K562 (cell line): ENCODE measurements at regions not wholly inside any gene's neighbourhood (a gene's known extent, or its start where the extent isn't known, plus 50 kb on each side); places are given as distances from the start of the nearest gene placed in this dataset.

Experiments
- BMI1 ChIP-seq: fragments of 150-350 bp; IDR thresholded peaks from 2 replicates; pipeline ENCODE4 v1.6.1; 2014; ENCODE audit warnings: low read length
- CBX1 ChIP-seq: sonication (generic); IDR thresholded peaks from 2 replicates; pipeline ENCODE4 v1.6.1; 2016; ENCODE audit warnings: antibody characterized with exemption, low read depth, mild to moderate bottlenecking
- COPS2 ChIP-seq: fragments of 450-650 bp; conservative IDR thresholded peaks from 2 replicates; pipeline ENCODE4 v1.6.1; 2016; ENCODE audit warnings: mild to moderate bottlenecking, moderate library complexity
- DACH1 ChIP-seq: fragments of 450-650 bp; IDR thresholded peaks from 2 replicates; pipeline ENCODE4 v1.6.1; 2018; ENCODE audit not compliant: partially characterized antibody
- ELF4 ChIP-seq: fragments of 450-650 bp; formaldehyde crosslinking; IDR thresholded peaks from 2 replicates; pipeline ENCODE4 v1.4.0; 2022; ENCODE audit warnings: missing genetic modification characterization
- FOSL1 ChIP-seq: fragments of 200-800 bp; sonication (Bioruptor generic); conservative IDR thresholded peaks from 2 replicates; pipeline ENCODE4 v1.6.1; 2016; ENCODE audit warnings: missing genetic modification characterization, missing compliant biosample characterization
- FOXA1 ChIP-seq: fragments of 450-650 bp; IDR thresholded peaks from 2 replicates; pipeline ENCODE4 v1.6.1; 2016; ENCODE audit warnings: mild to moderate bottlenecking, borderline replicate concordance
- FUS ChIP-seq: fragments of 200-400 bp; formaldehyde crosslinking; optimal IDR thresholded peaks from 2 replicates; pipeline ENCODE3; 2017; ENCODE audit warnings: low read depth, low read length
- MED1 ChIP-seq: sonication (generic); formaldehyde crosslinking; IDR thresholded peaks from 2 replicates; pipeline ENCODE4 v1.8.1; 2023; ENCODE audit warnings: missing genetic modification reagents, borderline replicate concordance
- SNIP1 ChIP-seq: fragments of 450-650 bp; IDR thresholded peaks from 2 replicates; pipeline ENCODE4 v1.7.1; 2017; ENCODE audit warnings: low read depth, mild to moderate bottlenecking
- THRAP3 ChIP-seq: fragments of 450-650 bp; IDR thresholded peaks from 2 replicates; pipeline ENCODE4 v1.6.1; 2016; ENCODE audit warnings: mild to moderate bottlenecking, inconsistent platforms, borderline replicate concordance
- ZNF668 ChIP-seq: fragments of 250-450 bp; sonication (Bioruptor Pico); IDR thresholded peaks from 2 replicates; pipeline ENCODE4 v1.8.0; 2022; ENCODE audit warnings: mild to moderate bottlenecking, inconsistent platforms
- ZNF830 ChIP-seq: fragments of 250-450 bp; sonication (Bioruptor Pico); IDR thresholded peaks from 2 replicates; pipeline ENCODE4 v1.5.0; 2021; ENCODE audit warnings: mild to moderate bottlenecking
- TF ChIP-seq, protein P1 (sequence below): fragments of 450-650 bp; formaldehyde crosslinking; IDR thresholded peaks from 2 replicates; pipeline ENCODE4 v1.4.0; 2020; ENCODE audit warnings: mild to moderate bottlenecking, mixed read lengths
- TF ChIP-seq, protein P2 (sequence below): IDR thresholded peaks from 2 replicates; pipeline ENCODE4 v1.6.1; 2014; ENCODE audit warnings: antibody characterized with exemption
- TF ChIP-seq, protein P3 (sequence below): fragments of 450-650 bp; IDR thresholded peaks from 2 replicates; pipeline ENCODE4 v1.6.1; 2018; ENCODE audit not compliant: partially characterized antibody
- TF ChIP-seq, protein P4 (sequence below): fragments of 250-450 bp; sonication (Bioruptor Pico); IDR thresholded peaks from 2 replicates; pipeline ENCODE4 v1.5.0; 2021; ENCODE audit warnings: mild to moderate bottlenecking, borderline replicate concordance
- TF ChIP-seq, protein P5 (sequence below): sonication (generic); formaldehyde crosslinking; IDR thresholded peaks from 2 replicates; pipeline ENCODE4 v1.4.0; 2020; ENCODE audit warnings: mild to moderate bottlenecking, missing genetic modification reagents

DNA sequence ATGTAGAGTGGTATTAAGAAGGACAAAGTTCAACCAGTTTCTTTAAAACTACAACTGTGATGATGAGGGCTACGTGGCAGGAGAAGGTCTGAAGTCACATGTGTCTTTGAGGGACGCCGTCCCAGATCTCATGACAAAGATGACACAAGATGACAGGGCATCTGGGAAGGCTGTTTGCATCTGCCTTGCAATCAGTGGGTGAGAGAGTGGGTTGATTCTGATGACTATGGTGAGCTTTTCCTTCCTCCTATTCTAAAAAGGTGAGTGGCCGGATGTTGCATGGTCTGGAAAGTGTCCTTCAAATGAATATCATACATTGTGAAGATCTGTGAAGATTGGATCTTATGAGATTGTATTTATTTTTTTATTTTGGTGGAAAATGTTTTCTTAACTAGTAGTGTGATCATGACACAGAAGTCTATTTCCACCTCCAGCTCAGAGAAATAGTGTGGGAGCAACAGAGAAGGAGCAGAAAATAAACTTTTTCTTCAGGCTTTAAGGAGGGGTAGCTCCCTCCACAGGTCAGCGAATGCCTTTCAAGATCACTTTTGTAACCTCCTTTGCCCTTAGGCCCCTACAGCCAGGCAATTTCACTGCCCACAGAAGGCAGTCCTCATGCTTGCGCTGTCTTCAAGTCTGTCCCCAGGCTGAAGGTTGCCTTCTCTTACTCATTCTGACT lies 76.0 kb upstream of the ATF3 start (continued):
- TF ChIP-seq COPS2 (no peak), BMI1 (peak; percentile 36; the same call in 1 of the 2 replicates), SNIP1 (no peak), FOXA1 (no peak), CBX1 (no peak), FUS (no peak), DACH1 (no peak), FOSL1 (tag) (peak; percentile 56), THRAP3 (no peak), ELF4 (CRISPR knock-in tag) (0 out of 2 replicates have a peak, but pooled peaks have one; percentile 30), MED1 (CRISPR knock-in tag) (no peak), ZNF668 (no peak), ZNF830 (no peak)
- TF ChIP-seq, protein P1, sequence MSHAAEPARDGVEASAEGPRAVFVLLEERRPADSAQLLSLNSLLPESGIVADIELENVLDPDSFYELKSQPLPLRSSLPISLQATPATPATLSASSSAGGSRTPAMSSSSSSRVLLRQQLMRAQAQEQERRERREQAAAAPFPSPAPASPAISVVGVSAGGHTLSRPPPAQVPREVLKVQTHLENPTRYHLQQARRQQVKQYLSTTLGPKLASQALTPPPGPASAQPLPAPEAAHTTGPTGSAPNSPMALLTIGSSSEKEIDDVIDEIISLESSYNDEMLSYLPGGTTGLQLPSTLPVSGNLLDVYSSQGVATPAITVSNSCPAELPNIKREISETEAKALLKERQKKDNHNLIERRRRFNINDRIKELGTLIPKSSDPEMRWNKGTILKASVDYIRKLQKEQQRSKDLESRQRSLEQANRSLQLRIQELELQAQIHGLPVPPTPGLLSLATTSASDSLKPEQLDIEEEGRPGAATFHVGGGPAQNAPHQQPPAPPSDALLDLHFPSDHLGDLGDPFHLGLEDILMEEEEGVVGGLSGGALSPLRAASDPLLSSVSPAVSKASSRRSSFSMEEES (CRISPR knock-in tag), result peak; percentile 35; the same call in 1 of the 2 replicates
- TF ChIP-seq, protein P2, sequence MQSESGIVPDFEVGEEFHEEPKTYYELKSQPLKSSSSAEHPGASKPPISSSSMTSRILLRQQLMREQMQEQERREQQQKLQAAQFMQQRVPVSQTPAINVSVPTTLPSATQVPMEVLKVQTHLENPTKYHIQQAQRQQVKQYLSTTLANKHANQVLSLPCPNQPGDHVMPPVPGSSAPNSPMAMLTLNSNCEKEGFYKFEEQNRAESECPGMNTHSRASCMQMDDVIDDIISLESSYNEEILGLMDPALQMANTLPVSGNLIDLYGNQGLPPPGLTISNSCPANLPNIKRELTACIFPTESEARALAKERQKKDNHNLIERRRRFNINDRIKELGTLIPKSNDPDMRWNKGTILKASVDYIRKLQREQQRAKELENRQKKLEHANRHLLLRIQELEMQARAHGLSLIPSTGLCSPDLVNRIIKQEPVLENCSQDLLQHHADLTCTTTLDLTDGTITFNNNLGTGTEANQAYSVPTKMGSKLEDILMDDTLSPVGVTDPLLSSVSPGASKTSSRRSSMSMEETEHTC, result no peak
- TF ChIP-seq, protein P3, sequence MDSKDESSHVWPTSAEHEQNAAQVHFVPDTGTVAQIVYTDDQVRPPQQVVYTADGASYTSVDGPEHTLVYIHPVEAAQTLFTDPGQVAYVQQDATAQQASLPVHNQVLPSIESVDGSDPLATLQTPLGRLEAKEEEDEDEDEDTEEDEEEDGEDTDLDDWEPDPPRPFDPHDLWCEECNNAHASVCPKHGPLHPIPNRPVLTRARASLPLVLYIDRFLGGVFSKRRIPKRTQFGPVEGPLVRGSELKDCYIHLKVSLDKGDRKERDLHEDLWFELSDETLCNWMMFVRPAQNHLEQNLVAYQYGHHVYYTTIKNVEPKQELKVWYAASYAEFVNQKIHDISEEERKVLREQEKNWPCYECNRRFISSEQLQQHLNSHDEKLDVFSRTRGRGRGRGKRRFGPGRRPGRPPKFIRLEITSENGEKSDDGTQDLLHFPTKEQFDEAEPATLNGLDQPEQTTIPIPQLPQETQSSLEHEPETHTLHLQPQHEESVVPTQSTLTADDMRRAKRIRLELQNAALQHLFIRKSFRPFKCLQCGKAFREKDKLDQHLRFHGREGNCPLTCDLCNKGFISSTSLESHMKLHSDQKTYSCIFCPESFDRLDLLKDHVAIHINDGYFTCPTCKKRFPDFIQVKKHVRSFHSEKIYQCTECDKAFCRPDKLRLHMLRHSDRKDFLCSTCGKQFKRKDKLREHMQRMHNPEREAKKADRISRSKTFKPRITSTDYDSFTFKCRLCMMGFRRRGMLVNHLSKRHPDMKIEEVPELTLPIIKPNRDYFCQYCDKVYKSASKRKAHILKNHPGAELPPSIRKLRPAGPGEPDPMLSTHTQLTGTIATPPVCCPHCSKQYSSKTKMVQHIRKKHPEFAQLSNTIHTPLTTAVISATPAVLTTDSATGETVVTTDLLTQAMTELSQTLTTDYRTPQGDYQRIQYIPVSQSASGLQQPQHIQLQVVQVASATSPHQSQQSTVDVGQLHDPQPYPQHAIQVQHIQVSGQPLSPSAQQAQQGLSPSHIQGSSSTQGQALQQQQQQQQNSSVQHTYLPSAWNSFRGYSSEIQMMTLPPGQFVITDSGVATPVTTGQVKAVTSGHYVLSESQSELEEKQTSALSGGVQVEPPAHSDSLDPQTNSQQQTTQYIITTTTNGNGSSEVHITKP, result no peak
- TF ChIP-seq, protein P4, sequence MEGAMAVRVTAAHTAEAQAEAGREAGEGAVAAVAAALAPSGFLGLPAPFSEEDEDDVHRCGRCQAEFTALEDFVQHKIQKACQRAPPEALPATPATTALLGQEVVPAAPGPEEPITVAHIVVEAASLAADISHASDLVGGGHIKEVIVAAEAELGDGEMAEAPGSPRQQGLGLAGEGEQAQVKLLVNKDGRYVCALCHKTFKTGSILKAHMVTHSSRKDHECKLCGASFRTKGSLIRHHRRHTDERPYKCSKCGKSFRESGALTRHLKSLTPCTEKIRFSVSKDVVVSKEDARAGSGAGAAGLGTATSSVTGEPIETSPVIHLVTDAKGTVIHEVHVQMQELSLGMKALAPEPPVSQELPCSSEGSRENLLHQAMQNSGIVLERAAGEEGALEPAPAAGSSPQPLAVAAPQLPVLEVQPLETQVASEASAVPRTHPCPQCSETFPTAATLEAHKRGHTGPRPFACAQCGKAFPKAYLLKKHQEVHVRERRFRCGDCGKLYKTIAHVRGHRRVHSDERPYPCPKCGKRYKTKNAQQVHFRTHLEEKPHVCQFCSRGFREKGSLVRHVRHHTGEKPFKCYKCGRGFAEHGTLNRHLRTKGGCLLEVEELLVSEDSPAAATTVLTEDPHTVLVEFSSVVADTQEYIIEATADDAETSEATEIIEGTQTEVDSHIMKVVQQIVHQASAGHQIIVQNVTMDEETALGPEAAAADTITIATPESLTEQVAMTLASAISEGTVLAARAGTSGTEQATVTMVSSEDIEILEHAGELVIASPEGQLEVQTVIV, result no peak
- TF ChIP-seq, protein P5, sequence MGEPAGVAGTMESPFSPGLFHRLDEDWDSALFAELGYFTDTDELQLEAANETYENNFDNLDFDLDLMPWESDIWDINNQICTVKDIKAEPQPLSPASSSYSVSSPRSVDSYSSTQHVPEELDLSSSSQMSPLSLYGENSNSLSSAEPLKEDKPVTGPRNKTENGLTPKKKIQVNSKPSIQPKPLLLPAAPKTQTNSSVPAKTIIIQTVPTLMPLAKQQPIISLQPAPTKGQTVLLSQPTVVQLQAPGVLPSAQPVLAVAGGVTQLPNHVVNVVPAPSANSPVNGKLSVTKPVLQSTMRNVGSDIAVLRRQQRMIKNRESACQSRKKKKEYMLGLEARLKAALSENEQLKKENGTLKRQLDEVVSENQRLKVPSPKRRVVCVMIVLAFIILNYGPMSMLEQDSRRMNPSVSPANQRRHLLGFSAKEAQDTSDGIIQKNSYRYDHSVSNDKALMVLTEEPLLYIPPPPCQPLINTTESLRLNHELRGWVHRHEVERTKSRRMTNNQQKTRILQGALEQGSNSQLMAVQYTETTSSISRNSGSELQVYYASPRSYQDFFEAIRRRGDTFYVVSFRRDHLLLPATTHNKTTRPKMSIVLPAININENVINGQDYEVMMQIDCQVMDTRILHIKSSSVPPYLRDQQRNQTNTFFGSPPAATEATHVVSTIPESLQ (CRISPR knock-in tag), result no peak
